Esophagus squamous epithelium (tissue), 5 donors: ENCODE measurements at regions not wholly inside any gene's neighbourhood (a gene's known extent, or its start where the extent isn't known, plus 50 kb on each side); places are given as distances from the start of the nearest gene placed in this dataset.

Experiments used
- DNase-seq: peaks from one replicate; lab custom pipeline; 2025; lab: John Stamatoyannopoulos, UW
- H3K27ac ChIP-seq, 4 donors: fragments of 200-600 bp; sonication (generic); one replicate each; pipeline ENCODE4 v1.5.1; 2016 to 2019; ENCODE audit warnings: mild to moderate bottlenecking in 1 of 4
- H3K27me3 ChIP-seq, 4 donors: fragments of 200-600 bp; sonication (generic); 1 replicate in 3 of 4; 2 replicates in 1 of 4; pipeline versions ENCODE4 v1.5.1 to v1.6.0; 2017 to 2021; ENCODE audit warnings: antibody characterized with exemption in 1 of 4
- H3K36me3 ChIP-seq, 3 donors: fragments of 200-600 bp; sonication (generic); one replicate each; pipeline ENCODE4 v1.5.1; 2016 to 2019
- H3K4me1 ChIP-seq, 3 donors: fragments of 200-600 bp; sonication (generic); one replicate each; pipeline ENCODE4 v1.5.1; 2017 to 2019
- H3K4me3 ChIP-seq, 4 donors: fragments of 200-600 bp; sonication (generic); 1 replicate in 3 of 4; 2 replicates in 1 of 4; pipeline ENCODE4 v1.5.1; 2016 to 2019; ENCODE audit warnings: mild to moderate bottlenecking in 2 of 4, moderate library complexity in 1 of 4
- H3K9me3 ChIP-seq, 3 donors: fragments of 200-600 bp; sonication (generic); one replicate each; pipeline ENCODE4 v1.5.1; 2016 to 2019
- CTCF ChIP-seq, 6 experiments: fragments of 450-650 bp in 4 of 6; fragments of 200-600 bp in 2 of 6; sonication (generic) in 2 of 6; IDR thresholded peaks; one replicate each; pipeline ENCODE4 v1.5.1; 2016 to 2019; ENCODE audit warnings: antibody characterized with exemption in 6 of 6, mild to moderate bottlenecking in 4 of 6, moderate library complexity in 4 of 6
- POLR2A ChIP-seq, 4 donors: fragments of 450-650 bp; IDR thresholded peaks; one replicate each; pipeline ENCODE4 v1.6.1; 2017; ENCODE audit warnings: antibody characterized with exemption in 4 of 4, mild to moderate bottlenecking in 4 of 4, moderate library complexity in 3 of 4
- WGBS, 2 donors: methylation state at CpG; one replicate each; pipeline ENCODE4 v1.1.5; 2018; 5-methylcytosine and 5-hydroxymethylcytosine counted together
- intact Hi-C: fragments of 100-400 bp; cut with DNase I; formaldehyde crosslinking; loops from one replicate; pipeline ENCODE4 v1.15.0; 2022
- donor health status: DM: yes; HTN: yes; CAD: no.

GRCh38 chr10:30238836-30239235, 110.2 kb downstream of the MTPAP start:
- Histone ChIP-seq H3K4me1 (no peaks in the 10 kb centered on the region), H3K4me3 (no peak overlapping the region), H3K9me3 (no peaks in the 10 kb centered on the region), H3K27me3 (no peaks in the 10 kb centered on the region), H3K27ac (no peak overlapping the region), H3K36me3 (no peaks in the 10 kb centered on the region)
- intact Hi-C loops = loop anchor here (10.0 kb wide), 1 partner anchor 244 kb away; no protein-coding TSS in a partner anchor
- 64 to 83% methylated on average over 8 of the region's 8 CpGs for WGBS, 2 donors
- DNase-seq = no peak
- no peak for TF ChIP-seq CTCF (IDR thresholded peaks at IDR 0.05)
- TF ChIP-seq POLR2A (IDR thresholded peaks at IDR 0.05) = no peak

DNA sequence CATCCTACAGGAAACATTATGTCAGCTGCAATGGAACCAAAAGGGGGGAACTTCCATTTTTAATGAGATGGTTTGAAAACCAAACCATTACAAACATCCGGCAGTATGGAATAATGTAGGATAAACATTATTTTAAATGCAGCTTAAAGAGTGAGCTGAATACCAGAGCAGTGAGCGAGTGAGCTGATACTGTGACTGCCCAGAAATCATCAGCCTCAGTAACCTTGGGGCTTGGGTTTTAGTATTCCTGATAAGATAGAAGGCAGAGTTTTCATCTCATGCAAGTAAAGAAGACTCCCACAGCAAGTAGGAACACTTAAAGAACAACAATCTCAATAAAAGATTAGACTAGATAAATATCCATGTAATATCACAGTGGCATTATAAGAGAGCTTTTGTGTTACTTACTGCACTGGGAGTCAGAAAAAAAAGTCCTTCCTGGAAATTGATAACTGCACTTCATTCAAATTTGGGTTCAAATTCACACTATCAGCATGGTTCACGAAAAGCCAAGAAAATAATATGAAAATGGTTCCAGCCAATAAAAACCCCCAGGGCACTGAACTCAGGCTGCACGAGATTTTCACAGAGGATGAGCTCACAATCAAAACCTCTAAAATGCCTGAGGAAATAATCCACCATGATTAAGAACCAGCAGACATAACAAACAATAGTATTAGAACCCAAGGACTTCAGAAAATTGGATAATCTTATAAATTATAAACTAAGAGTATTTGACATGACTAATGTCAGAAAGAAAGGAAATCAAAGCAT, 115.7 kb downstream of the MTPAP start:
- TF ChIP-seq CTCF (IDR thresholded peaks at IDR 0.05) (no peak), POLR2A (IDR thresholded peaks at IDR 0.05) (no peak)
- Histone ChIP-seq H3K27ac (no peak overlapping the region), H3K4me1 (peaks cover 0 to 12% (median 5%) of the 10 kb centered on the region in 3 donors), H3K27me3 (no peaks in the 10 kb centered on the region), H3K4me3 (no peak overlapping the region), H3K36me3 (no peaks in the 10 kb centered on the region), H3K9me3 (no peaks in the 10 kb centered on the region)
- intact Hi-C loops = loop anchor here (10.0 kb wide), 1 partner anchor 239 kb away; no protein-coding TSS in a partner anchor
- DNase-seq = no peak
- WGBS, 2 donors = 65 to 76% methylated on average over 4 of the region's 4 CpGs

DNA sequence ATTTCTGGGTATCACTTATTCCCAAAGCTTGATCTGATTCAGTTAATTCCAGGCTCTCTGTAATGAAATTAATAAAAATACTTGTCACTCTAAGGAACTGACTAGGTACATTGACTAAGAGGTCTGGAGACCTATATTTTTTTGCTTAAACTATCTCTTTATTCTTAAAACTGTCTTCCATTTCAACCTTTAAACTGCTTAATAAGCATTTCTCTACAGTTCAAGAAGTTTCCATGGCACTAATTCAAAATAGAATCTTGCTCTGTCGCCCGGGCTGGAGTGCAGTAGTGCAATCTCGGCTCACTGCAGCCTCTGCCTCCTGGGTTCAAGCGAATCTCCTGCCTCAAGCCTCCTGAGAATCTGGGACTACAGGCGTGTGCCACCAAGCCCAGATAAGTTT, 117.4 kb downstream of the MTPAP start:
- WGBS, 2 donors = 84 to 93% methylated on average over 5 of the region's 5 CpGs
- no peak for DNase-seq
- Histone ChIP-seq H3K27me3 (no peaks in the 10 kb centered on the region), H3K4me3 (no peak overlapping the region), H3K27ac (no peak overlapping the region), H3K36me3 (no peaks in the 10 kb centered on the region), H3K4me1 (peaks cover 0 to 14% (median 5%) of the 10 kb centered on the region in 3 donors), H3K9me3 (no peaks in the 10 kb centered on the region)
- TF ChIP-seq POLR2A (IDR thresholded peaks at IDR 0.05) (no peak), CTCF (IDR thresholded peaks at IDR 0.05) (no peak)
- intact Hi-C loops = loop anchor here (10.0 kb wide), 1 partner anchor 237 kb away; no protein-coding TSS in a partner anchor

GRCh38 chr10:30231071-30231652, 117.9 kb downstream of the MTPAP start:
- Histone ChIP-seq H3K4me1 (peaks cover 0 to 14% (median 5%) of the 10 kb centered on the region in 3 donors), H3K36me3 (no peaks in the 10 kb centered on the region), H3K27me3 (no peaks in the 10 kb centered on the region), H3K27ac (no peak overlapping the region), H3K9me3 (no peaks in the 10 kb centered on the region), H3K4me3 (no peak overlapping the region)
- no peak for DNase-seq
- intact Hi-C loops = loop anchor here (10.0 kb wide), 1 partner anchor 236 kb away; no protein-coding TSS in a partner anchor
- TF ChIP-seq CTCF (IDR thresholded peaks at IDR 0.05) (no peak), POLR2A (IDR thresholded peaks at IDR 0.05) (no peak)
- WGBS, 2 donors = 47 to 59% methylated on average over 6 of the region's 8 CpGs

- Histone ChIP-seq H3K9me3 (no peaks in the 10 kb centered on the region), H3K4me1 (peaks cover 0 to 14% (median 5%) of the 10 kb centered on the region in 3 donors), H3K4me3 (no peak overlapping the region), H3K36me3 (no peaks in the 10 kb centered on the region), H3K27me3 (no peaks in the 10 kb centered on the region), H3K27ac (no peak overlapping the region)
- WGBS, 2 donors = 41 to 58% methylated on average over 5 of the region's 5 CpGs
- TF ChIP-seq POLR2A (IDR thresholded peaks at IDR 0.05) (no peak), CTCF (IDR thresholded peaks at IDR 0.05) (no peak)
- DNase-seq = no peak
- intact Hi-C loops = no loop called here
Observed at GRCh38 chr10:30229536-30229935, 119.5 kb downstream of the MTPAP start.
